ENCODE measurements at regions not wholly inside any gene's neighbourhood (a gene's known extent, or its start where the extent isn't known, plus 50 kb on each side); places are given as distances from the start of the nearest gene placed in this dataset.

- Histone ChIP-seq H3K27ac (ENCODE audit: low read length in 2 of 2) (no peak overlapping the region), H3K27me3 (replicated peaks in 1 of 4; ENCODE audit: control extremely low read depth in 1 of 4, control insufficient read depth in 3 of 4, insufficient read depth in 4 of 4, low read length in 3 of 4) (no peaks in the 10 kb centered on the region), H4K20me1 (ENCODE audit: control insufficient read depth, insufficient read depth, low read length, poor library complexity, severe bottlenecking) (no peaks in the 10 kb centered on the region), H3K36me3 (replicated peaks in 1 of 2; ENCODE audit: control extremely low read depth in 1 of 2, control insufficient read depth in 1 of 2, extremely low read depth in 1 of 2, insufficient read depth in 2 of 2, low read length in 1 of 2) (no peaks in the 10 kb centered on the region), H3K9ac (ENCODE audit: low read length) (no peak overlapping the region), H2AFZ (ENCODE audit: insufficient read depth, low read depth, low read length, poor library complexity, severe bottlenecking) (no peak overlapping the region), H3K4me2 (replicated peaks; ENCODE audit: low read depth, low read length, poor library complexity, severe bottlenecking) (no peak overlapping the region), H3K4me1 (ENCODE audit: control insufficient read depth in 2 of 2, insufficient read depth in 2 of 2, low read length in 2 of 2) (no peaks in the 10 kb centered on the region), H3K79me2 (ENCODE audit: control insufficient read depth, insufficient read depth, low read length) (no peaks in the 10 kb centered on the region), H3K9me3 (ENCODE audit: control extremely low read depth in 1 of 3, control insufficient read depth in 2 of 3, insufficient read depth in 1 of 3, low read length in 2 of 3) (peaks cover 0 to 1% (median 0%) of the 10 kb centered on the region in 3 donors), H3K4me3 (ENCODE audit: control extremely low read depth in 1 of 5, extremely low read depth in 1 of 5, insufficient read depth in 1 of 5, low read depth in 2 of 5, low read length in 4 of 5) (no peak overlapping the region)
- 75% methylated on average over 1 of the region's 4 CpGs for WGBS (ENCODE audit: insufficient coverage)
- TF ChIP-seq, protein P1, sequence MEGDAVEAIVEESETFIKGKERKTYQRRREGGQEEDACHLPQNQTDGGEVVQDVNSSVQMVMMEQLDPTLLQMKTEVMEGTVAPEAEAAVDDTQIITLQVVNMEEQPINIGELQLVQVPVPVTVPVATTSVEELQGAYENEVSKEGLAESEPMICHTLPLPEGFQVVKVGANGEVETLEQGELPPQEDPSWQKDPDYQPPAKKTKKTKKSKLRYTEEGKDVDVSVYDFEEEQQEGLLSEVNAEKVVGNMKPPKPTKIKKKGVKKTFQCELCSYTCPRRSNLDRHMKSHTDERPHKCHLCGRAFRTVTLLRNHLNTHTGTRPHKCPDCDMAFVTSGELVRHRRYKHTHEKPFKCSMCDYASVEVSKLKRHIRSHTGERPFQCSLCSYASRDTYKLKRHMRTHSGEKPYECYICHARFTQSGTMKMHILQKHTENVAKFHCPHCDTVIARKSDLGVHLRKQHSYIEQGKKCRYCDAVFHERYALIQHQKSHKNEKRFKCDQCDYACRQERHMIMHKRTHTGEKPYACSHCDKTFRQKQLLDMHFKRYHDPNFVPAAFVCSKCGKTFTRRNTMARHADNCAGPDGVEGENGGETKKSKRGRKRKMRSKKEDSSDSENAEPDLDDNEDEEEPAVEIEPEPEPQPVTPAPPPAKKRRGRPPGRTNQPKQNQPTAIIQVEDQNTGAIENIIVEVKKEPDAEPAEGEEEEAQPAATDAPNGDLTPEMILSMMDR (IDR thresholded peaks at IDR 0.05), result no peak
- TF ChIP-seq EZH2 (IDR thresholded peaks at IDR 0.05; ENCODE audit: borderline replicate concordance, insufficient read depth, low read depth, low read length, poor library complexity, severe bottlenecking), result no peak
- POLR2A ChIA-PET, result no interaction called here
- Mint-ChIP-seq H3K27me3 (no peaks in the 10 kb centered on the region), H3K9me3 (ENCODE audit: insufficient read depth) (peaks cover 2% of the 10 kb centered on the region), H3K27ac (no peak overlapping the region), H3K4me1 (no peaks in the 10 kb centered on the region), H3K4me3 (no peak overlapping the region)
- no peak for DNase-seq
- intact Hi-C loops (cut with micrococcal nuclease), result no loop called here
- ATAC-seq (ENCODE audit: low read depth), result no peak
- CTCF ChIA-PET, result no interaction called here
Measured at GRCh38 chr10:76667408-76668370, 969.9 kb downstream of the KCNMA1 start.

DNA sequence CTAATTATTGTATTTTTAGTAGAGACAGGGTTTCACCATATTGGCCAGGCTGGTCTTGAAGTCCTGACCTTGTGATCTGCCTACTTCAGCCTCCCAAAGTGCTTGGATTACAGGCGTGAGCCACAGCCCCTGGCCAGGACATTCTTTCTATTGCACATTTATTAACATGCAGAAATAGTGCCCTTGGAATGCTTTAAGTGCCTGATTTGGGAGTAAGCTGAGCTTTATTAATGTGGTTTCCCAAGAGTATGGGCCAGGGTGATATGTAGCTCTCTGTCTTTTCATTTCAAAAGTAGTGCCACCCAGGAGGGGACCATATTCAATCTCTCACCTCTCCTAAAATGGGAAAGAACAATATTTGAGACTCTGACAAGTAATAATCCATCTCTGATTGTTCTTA, 970.7 kb downstream of the KCNMA1 start:
- no peak overlapping the region for H3K4me3 ChIP-seq (ENCODE audit: control extremely low read depth in 1 of 5, extremely low read depth in 1 of 5, insufficient read depth in 1 of 5, low read depth in 2 of 5, low read length in 4 of 5)
- H3K9ac ChIP-seq (ENCODE audit: low read length), result no peak overlapping the region
- no peaks in the 10 kb centered on the region for H3K79me2 ChIP-seq (ENCODE audit: control insufficient read depth, insufficient read depth, low read length)
- no peak for TF ChIP-seq EZH2 (IDR thresholded peaks at IDR 0.05; ENCODE audit: borderline replicate concordance, insufficient read depth, low read depth, low read length, poor library complexity, severe bottlenecking)
- TF ChIP-seq, protein P1 (IDR thresholded peaks at IDR 0.05), result no peak
- 80% methylated on average over 1 of the region's 1 CpG for WGBS (ENCODE audit: insufficient coverage)
- no peak overlapping the region for H3K4me2 ChIP-seq (replicated peaks; ENCODE audit: low read depth, low read length, poor library complexity, severe bottlenecking)
- H3K4me1 Mint-ChIP-seq, result no peaks in the 10 kb centered on the region
- ChIA-PET POLR2A (no interaction called here), CTCF (no interaction called here)
- H3K4me1 ChIP-seq (ENCODE audit: control insufficient read depth in 2 of 2, insufficient read depth in 2 of 2, low read length in 2 of 2), result no peaks in the 10 kb centered on the region
- intact Hi-C loops (cut with micrococcal nuclease), result no loop called here
- H3K27ac ChIP-seq (ENCODE audit: low read length in 2 of 2), result no peak overlapping the region
- H3K9me3 Mint-ChIP-seq (ENCODE audit: insufficient read depth), result peaks cover 2% of the 10 kb centered on the region
- H4K20me1 ChIP-seq (ENCODE audit: control insufficient read depth, insufficient read depth, low read length, poor library complexity, severe bottlenecking), result no peaks in the 10 kb centered on the region
- ATAC-seq (ENCODE audit: low read depth), result no peak
- no peak overlapping the region for H2AFZ ChIP-seq (ENCODE audit: insufficient read depth, low read depth, low read length, poor library complexity, severe bottlenecking)
- DNase-seq, result no peak
- H3K27ac Mint-ChIP-seq, result no peak overlapping the region
- no peaks in the 10 kb centered on the region for H3K27me3 Mint-ChIP-seq
- peaks cover 0 to 1% (median 0%) of the 10 kb centered on the region in 3 donors for H3K9me3 ChIP-seq (ENCODE audit: control extremely low read depth in 1 of 3, control insufficient read depth in 2 of 3, insufficient read depth in 1 of 3, low read length in 2 of 3)
- no peak overlapping the region for H3K4me3 Mint-ChIP-seq
- H3K36me3 ChIP-seq (replicated peaks in 1 of 2; ENCODE audit: control extremely low read depth in 1 of 2, control insufficient read depth in 1 of 2, extremely low read depth in 1 of 2, insufficient read depth in 2 of 2, low read length in 1 of 2), result no peaks in the 10 kb centered on the region
- no peaks in the 10 kb centered on the region for H3K27me3 ChIP-seq (replicated peaks in 1 of 4; ENCODE audit: control extremely low read depth in 1 of 4, control insufficient read depth in 3 of 4, insufficient read depth in 4 of 4, low read length in 3 of 4)

Measured in B cell (primary cell).